Parathyroid adenoma (tissue), 2 donors: ENCODE measurements at regions not wholly inside any gene's neighbourhood (a gene's known extent, or its start where the extent isn't known, plus 50 kb on each side); places are given as distances from the start of the nearest gene placed in this dataset.

Experiments
- H2AFZ ChIP-seq: fragments of 300-600 bp; sonication (generic); one replicate; pipeline ENCODE4 v1.7.0; 2017; ENCODE audit warnings: antibody characterized with exemption, mild to moderate bottlenecking
- H3K27ac ChIP-seq: fragments of 300-600 bp; sonication (generic); one replicate; pipeline ENCODE4 v1.7.0; 2017
- H3K27me3 ChIP-seq: fragments of 300-600 bp; sonication (generic); one replicate; pipeline ENCODE4 v1.7.0; 2017; ENCODE audit warnings: low read length; ENCODE audit not compliant: control insufficient read depth, insufficient read depth
- H3K36me3 ChIP-seq: fragments of 300-600 bp; sonication (generic); one replicate; pipeline ENCODE4 v1.7.0; 2017; ENCODE audit warnings: low read length; ENCODE audit not compliant: control insufficient read depth, insufficient read depth
- H3K4me1 ChIP-seq: fragments of 300-600 bp; sonication (generic); one replicate; pipeline ENCODE4 v1.7.0; 2017; ENCODE audit warnings: control low read depth
- H3K4me2 ChIP-seq: fragments of 300-600 bp; sonication (generic); one replicate; pipeline ENCODE4 v1.7.0; 2017; ENCODE audit warnings: low read length
- H3K4me3 ChIP-seq: fragments of 300-600 bp; sonication (generic); one replicate; pipeline ENCODE4 v1.7.0; 2017; ENCODE audit warnings: low read depth, low read length
- H3K79me2 ChIP-seq: fragments of 300-600 bp; sonication (generic); one replicate; pipeline ENCODE4 v1.7.0; 2017; ENCODE audit warnings: control low read depth
- H3K9ac ChIP-seq: fragments of 300-600 bp; sonication (generic); one replicate; pipeline ENCODE4 v1.7.0; 2017; ENCODE audit warnings: mild to moderate bottlenecking
- H3K9me3 ChIP-seq: fragments of 300-600 bp; sonication (generic); one replicate; pipeline ENCODE4 v1.7.0; 2017; ENCODE audit warnings: low read length; ENCODE audit not compliant: control insufficient read depth
- TF ChIP-seq, protein P1 (sequence below): fragments of 300-600 bp; sonication (generic); IDR thresholded peaks from one replicate; pipeline ENCODE4 v1.7.0; 2017; ENCODE audit warnings: antibody characterized with exemption, mild to moderate bottlenecking
- donor health status: primary hyperparathyroidism.

DNA sequence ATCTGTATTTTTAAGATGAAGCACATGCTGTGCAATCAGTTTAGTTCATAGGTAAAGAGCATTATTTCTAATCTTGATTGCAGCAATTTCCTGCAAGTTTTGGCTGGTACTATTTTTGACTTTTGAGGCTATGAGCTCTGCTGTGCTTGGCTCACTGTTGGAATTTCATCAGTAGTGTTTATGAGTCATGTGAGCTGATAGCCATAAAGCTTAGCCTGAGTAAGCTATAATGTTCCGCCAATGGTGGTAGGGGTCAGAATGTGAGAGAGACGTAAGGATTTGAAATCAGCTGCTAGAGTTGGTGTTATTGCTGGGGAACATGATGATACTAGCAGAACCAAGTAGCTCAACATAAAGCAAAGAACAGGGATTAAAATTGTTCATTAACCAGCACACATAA lies 590.9 kb upstream of the GNPDA2 start:
- Histone ChIP-seq H2AFZ (no peak overlapping the region), H3K4me2 (no peak overlapping the region), H3K4me1 (no peaks in the 10 kb centered on the region), H3K9ac (no peak overlapping the region), H3K27ac (no peak overlapping the region), H3K4me3 (no peak overlapping the region), H3K9me3 (no peaks in the 10 kb centered on the region), H3K36me3 (no peaks in the 10 kb centered on the region), H3K27me3 (no peaks in the 10 kb centered on the region), H3K79me2 (no peaks in the 10 kb centered on the region)
- TF ChIP-seq, protein P1, sequence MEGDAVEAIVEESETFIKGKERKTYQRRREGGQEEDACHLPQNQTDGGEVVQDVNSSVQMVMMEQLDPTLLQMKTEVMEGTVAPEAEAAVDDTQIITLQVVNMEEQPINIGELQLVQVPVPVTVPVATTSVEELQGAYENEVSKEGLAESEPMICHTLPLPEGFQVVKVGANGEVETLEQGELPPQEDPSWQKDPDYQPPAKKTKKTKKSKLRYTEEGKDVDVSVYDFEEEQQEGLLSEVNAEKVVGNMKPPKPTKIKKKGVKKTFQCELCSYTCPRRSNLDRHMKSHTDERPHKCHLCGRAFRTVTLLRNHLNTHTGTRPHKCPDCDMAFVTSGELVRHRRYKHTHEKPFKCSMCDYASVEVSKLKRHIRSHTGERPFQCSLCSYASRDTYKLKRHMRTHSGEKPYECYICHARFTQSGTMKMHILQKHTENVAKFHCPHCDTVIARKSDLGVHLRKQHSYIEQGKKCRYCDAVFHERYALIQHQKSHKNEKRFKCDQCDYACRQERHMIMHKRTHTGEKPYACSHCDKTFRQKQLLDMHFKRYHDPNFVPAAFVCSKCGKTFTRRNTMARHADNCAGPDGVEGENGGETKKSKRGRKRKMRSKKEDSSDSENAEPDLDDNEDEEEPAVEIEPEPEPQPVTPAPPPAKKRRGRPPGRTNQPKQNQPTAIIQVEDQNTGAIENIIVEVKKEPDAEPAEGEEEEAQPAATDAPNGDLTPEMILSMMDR: no peak

DNA sequence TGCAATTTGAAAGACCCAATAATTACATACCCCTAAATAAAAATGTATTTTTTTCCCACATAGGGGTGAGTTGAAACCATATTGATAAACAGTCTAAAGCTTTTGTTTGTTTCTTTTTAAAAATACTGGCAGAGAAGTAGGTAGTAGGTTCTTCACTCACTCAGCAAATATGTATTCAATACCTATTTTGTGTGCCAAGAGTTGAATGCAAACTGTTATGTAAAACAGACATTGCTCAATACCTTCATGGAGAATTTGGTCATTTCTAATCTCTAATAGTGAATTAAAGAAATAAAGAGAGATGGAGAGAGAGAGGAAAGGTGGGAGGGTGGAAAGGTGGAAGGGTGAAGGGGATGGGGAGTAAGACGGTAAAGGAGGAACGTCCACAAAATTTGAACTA lies 589.9 kb upstream of the GNPDA2 start:
- H3K27me3 ChIP-seq: no peaks in the 10 kb centered on the region
- H3K79me2 ChIP-seq: no peaks in the 10 kb centered on the region
- no peak overlapping the region for H3K4me2 ChIP-seq
- no peaks in the 10 kb centered on the region for H3K4me1 ChIP-seq
- no peaks in the 10 kb centered on the region for H3K9me3 ChIP-seq
- no peak overlapping the region for H2AFZ ChIP-seq
- no peak overlapping the region for H3K27ac ChIP-seq
- H3K9ac ChIP-seq: no peak overlapping the region
- no peaks in the 10 kb centered on the region for H3K36me3 ChIP-seq
- H3K4me3 ChIP-seq: no peak overlapping the region
- TF ChIP-seq, protein P1: no peak

DNA sequence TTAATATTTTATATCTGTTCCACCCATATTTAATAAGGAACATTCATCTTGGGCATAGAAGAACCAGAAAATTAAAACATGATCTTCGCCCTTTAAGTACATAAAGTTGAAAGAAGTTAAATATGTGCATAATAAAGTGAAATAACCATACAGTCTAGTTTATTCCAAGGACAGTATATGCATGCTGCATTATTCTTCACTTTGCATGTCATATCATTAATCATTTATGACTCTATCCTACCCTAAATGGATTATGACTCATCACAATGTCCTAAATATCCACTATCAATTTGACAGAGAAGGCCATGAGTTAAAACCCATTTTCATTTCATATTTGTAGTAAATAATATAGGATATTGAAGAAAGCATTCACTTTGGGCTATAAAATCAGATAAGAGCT lies 576.5 kb upstream of the GNPDA2 start:
- no peak overlapping the region for H3K4me2 ChIP-seq
- no peaks in the 10 kb centered on the region for H3K9me3 ChIP-seq
- H3K9ac ChIP-seq: no peak overlapping the region
- no peak overlapping the region for H3K4me3 ChIP-seq
- no peaks in the 10 kb centered on the region for H3K27me3 ChIP-seq
- H3K36me3 ChIP-seq: no peaks in the 10 kb centered on the region
- H3K79me2 ChIP-seq: no peaks in the 10 kb centered on the region
- no peak overlapping the region for H3K27ac ChIP-seq
- TF ChIP-seq, protein P1: no peak
- no peak overlapping the region for H2AFZ ChIP-seq
- H3K4me1 ChIP-seq: no peaks in the 10 kb centered on the region

GRCh38 chr4:45294464-45294863 lies 568.1 kb upstream of the GNPDA2 start:
- H3K9me3 ChIP-seq: no peaks in the 10 kb centered on the region
- no peaks in the 10 kb centered on the region for H3K36me3 ChIP-seq
- no peaks in the 10 kb centered on the region for H3K27me3 ChIP-seq
- H3K4me2 ChIP-seq: no peak overlapping the region
- no peak overlapping the region for H3K9ac ChIP-seq
- H3K79me2 ChIP-seq: no peaks in the 10 kb centered on the region
- no peaks in the 10 kb centered on the region for H3K4me1 ChIP-seq
- no peak overlapping the region for H2AFZ ChIP-seq
- no peak overlapping the region for H3K27ac ChIP-seq
- no peak overlapping the region for H3K4me3 ChIP-seq
- TF ChIP-seq, protein P1: no peak

DNA sequence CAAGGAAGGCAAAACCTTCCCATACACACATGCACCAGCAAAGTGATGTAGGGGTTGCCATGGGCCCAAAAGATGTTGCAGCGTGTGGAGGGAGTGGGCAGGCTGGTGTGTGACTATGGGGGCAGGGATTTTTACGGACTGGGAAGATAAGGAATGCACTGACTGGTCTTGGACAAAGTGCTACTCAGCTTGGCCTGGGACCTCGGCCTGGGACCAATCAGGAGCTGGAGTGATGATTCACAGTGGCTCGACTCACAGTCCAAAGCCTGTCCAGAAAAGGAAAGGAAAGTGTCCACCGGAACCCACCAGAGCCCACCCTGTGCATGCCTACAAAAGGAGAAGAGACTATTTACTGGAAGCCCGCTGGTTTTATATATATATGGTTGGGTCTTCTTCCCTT lies 567.0 kb upstream of the GNPDA2 start:
- no peaks in the 10 kb centered on the region for H3K27me3 ChIP-seq
- no peaks in the 10 kb centered on the region for H3K4me1 ChIP-seq
- no peak overlapping the region for H3K27ac ChIP-seq
- TF ChIP-seq, protein P1: no peak
- no peak overlapping the region for H2AFZ ChIP-seq
- H3K9ac ChIP-seq: no peak overlapping the region
- no peak overlapping the region for H3K4me3 ChIP-seq
- H3K36me3 ChIP-seq: no peaks in the 10 kb centered on the region
- H3K9me3 ChIP-seq: no peaks in the 10 kb centered on the region
- H3K79me2 ChIP-seq: no peaks in the 10 kb centered on the region
- H3K4me2 ChIP-seq: no peak overlapping the region
